ENCODE measurements at regions not wholly inside any gene's neighbourhood (a gene's known extent, or its start where the extent isn't known, plus 50 kb on each side); places are given as distances from the start of the nearest gene placed in this dataset.

- no peaks in the 10 kb centered on the region for H3K27me3 ChIP-seq (ENCODE audit: insufficient read depth, low read length, poor library complexity, severe bottlenecking)
- no peaks in the 10 kb centered on the region for H3K4me1 ChIP-seq (ENCODE audit: insufficient read depth, low read length, poor library complexity, severe bottlenecking)
- no peaks in the 10 kb centered on the region for H3K36me3 ChIP-seq (ENCODE audit: insufficient read depth, low read length)
- no peak overlapping the region for H3K9ac ChIP-seq (ENCODE audit: low read depth, low read length, poor library complexity, severe bottlenecking)
- no peaks in the 10 kb centered on the region for H4K20me1 ChIP-seq (ENCODE audit: insufficient read depth, low read length, poor library complexity, severe bottlenecking)
- no peaks in the 10 kb centered on the region for H3K79me2 ChIP-seq (ENCODE audit: insufficient read depth, low read length)
- H3K9me3 ChIP-seq (ENCODE audit: insufficient read depth, low read depth, low read length): no peaks in the 10 kb centered on the region
- H3K4me3 ChIP-seq (ENCODE audit: low read length, poor library complexity, severe bottlenecking): no peak overlapping the region
- H2AFZ ChIP-seq (ENCODE audit: low read length): no peak overlapping the region
- TF ChIP-seq EZH2phosphoT487 (IDR thresholded peaks at IDR 0.05; ENCODE audit: borderline replicate concordance) (no peak), CTCF (conservative IDR thresholded peaks at IDR 0.05; ENCODE audit: low read length) (no peak)
- H3K9me2 ChIP-seq (replicated peaks; ENCODE audit: low read depth, low read length): no peaks in the 10 kb centered on the region
- no peak overlapping the region for H3K4me2 ChIP-seq (ENCODE audit: low read depth, low read length, poor library complexity, severe bottlenecking)
- no peaks in the 10 kb centered on the region for H3F3A ChIP-seq (ENCODE audit: low read depth)
Observed at GRCh38 chr1:217311766-217312165, 319.1 kb downstream of the GPATCH2 start.

- no peaks in the 10 kb centered on the region for H3K4me1 ChIP-seq (ENCODE audit: insufficient read depth, low read length, poor library complexity, severe bottlenecking)
- no peaks in the 10 kb centered on the region for H3K36me3 ChIP-seq (ENCODE audit: insufficient read depth, low read length)
- no peaks in the 10 kb centered on the region for H3K27me3 ChIP-seq (ENCODE audit: insufficient read depth, low read length, poor library complexity, severe bottlenecking)
- H3K79me2 ChIP-seq (ENCODE audit: insufficient read depth, low read length): no peaks in the 10 kb centered on the region
- no peak overlapping the region for H3K4me2 ChIP-seq (ENCODE audit: low read depth, low read length, poor library complexity, severe bottlenecking)
- H4K20me1 ChIP-seq (ENCODE audit: insufficient read depth, low read length, poor library complexity, severe bottlenecking): no peaks in the 10 kb centered on the region
- TF ChIP-seq CTCF (conservative IDR thresholded peaks at IDR 0.05; ENCODE audit: low read length) (no peak), EZH2phosphoT487 (IDR thresholded peaks at IDR 0.05; ENCODE audit: borderline replicate concordance) (no peak)
- no peaks in the 10 kb centered on the region for H3F3A ChIP-seq (ENCODE audit: low read depth)
- no peaks in the 10 kb centered on the region for H3K9me2 ChIP-seq (replicated peaks; ENCODE audit: low read depth, low read length)
- no peaks in the 10 kb centered on the region for H3K9me3 ChIP-seq (ENCODE audit: insufficient read depth, low read depth, low read length)
- no peak overlapping the region for H3K4me3 ChIP-seq (ENCODE audit: low read length, poor library complexity, severe bottlenecking)
- no peak overlapping the region for H3K9ac ChIP-seq (ENCODE audit: low read depth, low read length, poor library complexity, severe bottlenecking)
- H2AFZ ChIP-seq (ENCODE audit: low read length): no peak overlapping the region
Observed at GRCh38 chr1:217311269-217311668, 319.6 kb downstream of the GPATCH2 start.

GRCh38 chr1:217281332-217281731, 349.6 kb downstream of the GPATCH2 start:
- Histone ChIP-seq H3K79me2 (ENCODE audit: insufficient read depth, low read length) (no peaks in the 10 kb centered on the region), H3K9me3 (ENCODE audit: insufficient read depth, low read depth, low read length) (no peaks in the 10 kb centered on the region), H3K9ac (ENCODE audit: low read depth, low read length, poor library complexity, severe bottlenecking) (no peak overlapping the region), H3F3A (ENCODE audit: low read depth) (no peaks in the 10 kb centered on the region), H3K4me3 (ENCODE audit: low read length, poor library complexity, severe bottlenecking) (no peak overlapping the region), H3K9me2 (replicated peaks; ENCODE audit: low read depth, low read length) (no peaks in the 10 kb centered on the region), H4K20me1 (ENCODE audit: insufficient read depth, low read length, poor library complexity, severe bottlenecking) (no peaks in the 10 kb centered on the region), H3K27me3 (ENCODE audit: insufficient read depth, low read length, poor library complexity, severe bottlenecking) (no peaks in the 10 kb centered on the region), H3K36me3 (ENCODE audit: insufficient read depth, low read length) (no peaks in the 10 kb centered on the region), H3K4me1 (ENCODE audit: insufficient read depth, low read length, poor library complexity, severe bottlenecking) (no peaks in the 10 kb centered on the region), H2AFZ (ENCODE audit: low read length) (no peak overlapping the region), H3K4me2 (ENCODE audit: low read depth, low read length, poor library complexity, severe bottlenecking) (no peak overlapping the region)
- no peak for TF ChIP-seq CTCF (conservative IDR thresholded peaks at IDR 0.05; ENCODE audit: low read length)
- TF ChIP-seq EZH2phosphoT487 (IDR thresholded peaks at IDR 0.05; ENCODE audit: borderline replicate concordance): no peak

Measured in Loucy (cell line).